ENCODE measurements at regions not wholly inside any gene's neighbourhood (a gene's known extent, or its start where the extent isn't known, plus 50 kb on each side); places are given as distances from the start of the nearest gene placed in this dataset.

DNA sequence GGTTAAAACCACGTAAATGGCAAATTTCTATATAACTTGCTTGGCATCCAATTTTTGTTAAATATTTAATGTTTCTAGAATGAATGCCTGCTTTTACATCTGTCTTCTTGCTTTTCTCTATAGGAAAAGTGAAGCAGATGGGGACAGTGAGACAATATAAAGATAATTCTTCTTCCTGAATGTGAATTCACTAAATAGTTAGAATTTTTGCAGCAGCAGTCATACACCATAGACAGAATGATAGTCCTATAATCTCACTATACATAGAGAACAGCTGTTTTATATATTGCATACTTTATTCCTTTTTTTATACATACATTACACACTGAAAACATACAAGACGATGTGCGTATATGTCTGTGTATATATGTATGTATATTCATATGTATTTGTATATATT lies 1127.3 kb downstream of the PCDH9 start:
- no peak for TF ChIP-seq EZH2phosphoT487 (IDR thresholded peaks at IDR 0.05; ENCODE audit: borderline replicate concordance)
- TF ChIP-seq, protein P1, sequence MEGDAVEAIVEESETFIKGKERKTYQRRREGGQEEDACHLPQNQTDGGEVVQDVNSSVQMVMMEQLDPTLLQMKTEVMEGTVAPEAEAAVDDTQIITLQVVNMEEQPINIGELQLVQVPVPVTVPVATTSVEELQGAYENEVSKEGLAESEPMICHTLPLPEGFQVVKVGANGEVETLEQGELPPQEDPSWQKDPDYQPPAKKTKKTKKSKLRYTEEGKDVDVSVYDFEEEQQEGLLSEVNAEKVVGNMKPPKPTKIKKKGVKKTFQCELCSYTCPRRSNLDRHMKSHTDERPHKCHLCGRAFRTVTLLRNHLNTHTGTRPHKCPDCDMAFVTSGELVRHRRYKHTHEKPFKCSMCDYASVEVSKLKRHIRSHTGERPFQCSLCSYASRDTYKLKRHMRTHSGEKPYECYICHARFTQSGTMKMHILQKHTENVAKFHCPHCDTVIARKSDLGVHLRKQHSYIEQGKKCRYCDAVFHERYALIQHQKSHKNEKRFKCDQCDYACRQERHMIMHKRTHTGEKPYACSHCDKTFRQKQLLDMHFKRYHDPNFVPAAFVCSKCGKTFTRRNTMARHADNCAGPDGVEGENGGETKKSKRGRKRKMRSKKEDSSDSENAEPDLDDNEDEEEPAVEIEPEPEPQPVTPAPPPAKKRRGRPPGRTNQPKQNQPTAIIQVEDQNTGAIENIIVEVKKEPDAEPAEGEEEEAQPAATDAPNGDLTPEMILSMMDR (conservative IDR thresholded peaks at IDR 0.05; ENCODE audit: low read length), result no peak

All from Loucy (cell line).